ENCODE measurements at regions not wholly inside any gene's neighbourhood (a gene's known extent, or its start where the extent isn't known, plus 50 kb on each side); places are given as distances from the start of the nearest gene placed in this dataset.

GRCh38 chr14:84622357-84622756, 907.6 kb upstream of the FLRT2 start:
- no peak for TF ChIP-seq POLR2A (IDR thresholded peaks at IDR 0.05)
- TF ChIP-seq CTCF (IDR thresholded peaks at IDR 0.05) = no peak
- TF ChIP-seq POLR2AphosphoS5 (IDR thresholded peaks at IDR 0.05) = no peak
- TF ChIP-seq EP300 (IDR thresholded peaks at IDR 0.05) = no peak
